NCI-H446 (cell line): ENCODE measurements at regions not wholly inside any gene's neighbourhood (a gene's known extent, or its start where the extent isn't known, plus 50 kb on each side); places are given as distances from the start of the nearest gene placed in this dataset.

Source experiments
- DNase-seq, 2 experiments: peaks; one replicate each; lab custom pipeline; 2025; lab: John Stamatoyannopoulos, UW

DNA sequence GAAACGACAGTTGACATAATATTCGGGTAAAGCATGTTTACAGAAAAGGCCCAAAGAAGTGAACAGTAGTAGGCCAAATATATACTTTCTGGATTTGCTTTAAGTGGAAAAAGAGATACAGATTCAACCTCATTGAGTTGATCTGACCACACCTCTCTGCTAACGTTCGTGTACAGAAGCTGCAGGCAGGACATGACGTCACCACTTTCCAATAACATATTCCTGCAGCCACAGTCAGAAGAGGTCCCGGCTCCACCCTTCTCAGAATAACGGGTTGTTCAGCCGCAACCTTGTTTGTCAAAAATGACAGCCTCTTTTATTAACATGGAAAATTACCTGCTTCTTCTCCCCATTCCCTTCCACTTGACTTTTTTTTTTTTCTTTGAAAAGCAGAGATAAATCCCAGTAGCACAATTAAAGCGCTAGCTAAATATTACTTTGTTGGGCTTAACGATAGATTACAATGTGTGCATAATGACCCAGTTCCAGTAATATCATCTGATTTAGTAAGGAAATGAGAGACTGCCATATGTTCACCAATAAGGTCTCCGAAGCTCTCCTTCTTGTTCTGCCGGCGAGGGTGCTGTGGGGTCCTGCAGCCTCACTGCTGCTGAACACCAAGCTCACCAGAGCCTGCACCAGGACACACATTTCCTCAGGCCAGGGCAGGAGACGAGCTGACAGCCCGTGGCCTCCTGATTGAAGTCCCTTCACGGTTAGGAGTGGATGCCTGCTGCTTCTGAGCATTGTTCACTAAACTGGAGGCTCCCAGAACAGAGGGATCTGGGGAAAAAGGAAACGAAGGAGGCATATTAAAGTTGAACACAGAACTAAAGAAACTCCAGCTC is 451.0 kb upstream of the SALL3 start:
- no peak for DNase-seq

DNA sequence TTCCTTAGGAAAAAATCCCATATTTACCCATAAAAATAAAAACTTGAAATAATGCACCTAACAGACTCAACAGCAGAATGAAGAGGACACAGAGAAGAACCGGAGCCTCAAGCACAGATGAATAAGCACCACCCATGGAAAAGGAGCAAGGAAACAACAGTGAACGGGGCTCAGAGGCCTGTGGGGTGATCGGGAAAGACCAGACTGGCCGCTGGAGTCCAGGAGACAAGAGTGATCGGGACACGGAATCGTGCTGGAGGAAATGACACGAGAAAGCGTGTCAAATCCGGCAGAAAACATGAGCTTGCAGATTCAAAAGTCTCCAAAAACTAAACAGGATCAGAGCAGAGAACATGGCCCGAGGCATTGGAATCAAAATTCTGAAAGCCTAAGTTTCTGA is 448.0 kb upstream of the SALL3 start:
- no peak for DNase-seq

DNA sequence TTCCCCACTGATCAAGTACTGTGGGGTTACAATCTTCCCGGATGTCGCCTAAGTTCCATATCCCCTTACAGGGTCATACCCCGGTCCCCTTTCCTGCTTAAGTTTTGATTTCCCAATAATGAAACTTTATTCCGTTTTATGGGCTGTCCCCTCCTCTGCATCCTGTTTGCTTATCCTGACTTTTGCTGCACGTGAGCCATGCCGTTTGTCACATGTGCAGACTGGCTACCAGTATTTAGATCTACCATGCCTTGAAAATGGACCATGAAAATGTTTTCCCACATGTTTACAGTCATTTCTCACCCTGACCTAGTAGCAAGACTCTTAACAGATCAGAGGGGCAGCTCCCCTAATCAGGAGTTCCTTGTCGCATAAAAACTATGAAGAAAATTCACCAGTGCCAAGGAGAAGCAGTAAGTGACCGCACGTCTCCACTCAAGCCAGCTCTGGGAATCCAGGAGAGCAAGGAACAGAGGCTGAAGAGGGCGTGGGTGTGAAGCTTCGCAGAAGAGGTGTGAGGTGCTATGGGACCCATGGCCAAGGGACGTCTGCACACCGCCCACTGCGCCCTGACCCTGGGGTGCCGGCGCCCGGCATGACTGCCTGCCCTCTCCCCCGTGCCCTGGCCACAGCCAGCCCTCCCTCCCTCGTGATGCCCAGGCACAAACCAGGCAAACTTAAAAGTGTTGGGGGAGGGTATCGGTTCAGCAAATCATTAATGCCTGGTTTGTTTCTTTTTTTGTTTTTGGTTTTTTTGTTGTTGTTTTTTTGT is 440.8 kb upstream of the SALL3 start:
- DNase-seq: no peak

DNA sequence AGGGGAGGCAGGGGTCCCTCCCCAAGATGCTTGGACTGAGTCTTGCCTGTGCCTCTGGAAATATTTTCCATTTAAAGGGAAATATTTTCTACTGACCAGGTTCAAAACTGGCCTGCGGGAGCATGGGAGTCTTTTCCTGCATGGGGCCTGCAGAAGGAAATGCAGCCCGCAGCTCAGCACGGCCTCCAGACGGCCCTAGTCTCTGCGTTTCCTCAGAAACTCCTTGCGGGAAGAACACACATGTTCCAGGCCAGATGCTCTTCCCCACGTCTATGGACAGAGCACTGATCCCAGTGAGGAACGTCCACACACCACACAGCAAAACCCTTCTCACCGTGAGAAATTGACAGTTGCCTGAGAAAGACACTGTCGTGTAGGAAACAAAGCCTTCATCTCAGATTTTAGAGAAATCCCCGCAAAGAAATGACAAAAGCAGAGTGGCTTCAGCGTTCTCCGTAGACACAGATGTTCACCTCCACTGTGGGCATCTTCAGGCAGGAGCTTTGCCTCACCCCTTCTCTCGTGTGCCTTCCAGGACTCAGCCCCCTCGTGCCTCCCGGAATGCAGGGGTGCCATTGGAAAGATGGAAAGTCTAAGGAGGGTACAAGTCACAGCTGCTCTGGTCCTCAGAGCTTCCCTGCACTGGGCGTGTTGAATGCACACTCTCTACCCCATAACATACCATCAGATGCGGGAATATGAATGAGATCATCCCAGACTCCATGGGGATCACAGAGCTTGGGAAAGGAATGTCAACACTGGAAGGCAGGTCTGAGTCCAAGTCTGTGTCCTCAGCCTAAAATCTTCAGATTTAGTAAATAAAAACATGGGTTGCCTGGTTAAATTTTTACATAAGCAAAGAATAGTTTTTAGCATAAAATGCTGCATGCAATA is 438.7 kb upstream of the SALL3 start:
- DNase-seq: no peak

DNA sequence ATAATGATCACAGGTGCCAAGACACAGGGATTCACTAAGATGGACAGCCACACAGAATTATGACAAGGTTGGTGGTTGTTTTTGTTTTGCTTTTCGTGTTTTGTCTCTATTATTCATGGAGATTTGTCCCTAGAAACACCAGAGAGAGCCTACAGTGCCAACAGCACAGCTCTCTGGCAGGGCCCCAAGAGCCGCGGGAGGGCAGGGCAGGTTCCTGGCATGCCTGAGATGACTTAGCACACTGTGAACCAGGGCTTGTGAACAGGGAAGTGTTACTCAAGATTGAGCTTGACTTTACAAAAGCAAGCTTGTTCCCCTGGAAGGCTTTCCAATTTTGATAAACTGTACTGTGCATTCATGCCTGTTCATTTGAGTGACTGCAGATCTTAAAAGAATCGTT is 437.4 kb upstream of the SALL3 start:
- no peak for DNase-seq

DNA sequence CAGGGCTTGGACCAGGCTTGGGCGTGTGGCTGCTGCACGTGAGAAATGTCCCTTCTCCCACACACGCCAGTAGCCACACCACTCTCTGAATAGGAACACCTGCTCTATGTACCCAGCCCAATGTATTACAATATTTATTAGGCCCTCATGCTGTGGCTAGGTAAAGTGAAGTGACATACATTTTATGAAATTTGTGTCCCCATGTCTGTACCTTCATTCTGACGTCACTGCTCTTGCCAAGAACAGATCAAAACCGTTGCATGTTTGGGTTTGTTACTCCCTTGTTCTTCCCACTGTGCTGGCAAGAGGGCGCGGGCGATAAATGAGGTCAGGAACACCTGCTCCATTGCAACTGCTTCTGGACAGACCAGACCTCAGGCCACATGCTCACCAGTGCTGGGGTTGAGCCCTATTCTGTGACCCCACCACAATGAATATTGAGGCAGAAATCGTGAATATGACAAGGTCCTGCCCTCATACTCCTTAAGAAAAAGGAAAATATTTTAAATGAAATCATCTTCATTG is 436.4 kb upstream of the SALL3 start:
- DNase-seq: no peak

DNA sequence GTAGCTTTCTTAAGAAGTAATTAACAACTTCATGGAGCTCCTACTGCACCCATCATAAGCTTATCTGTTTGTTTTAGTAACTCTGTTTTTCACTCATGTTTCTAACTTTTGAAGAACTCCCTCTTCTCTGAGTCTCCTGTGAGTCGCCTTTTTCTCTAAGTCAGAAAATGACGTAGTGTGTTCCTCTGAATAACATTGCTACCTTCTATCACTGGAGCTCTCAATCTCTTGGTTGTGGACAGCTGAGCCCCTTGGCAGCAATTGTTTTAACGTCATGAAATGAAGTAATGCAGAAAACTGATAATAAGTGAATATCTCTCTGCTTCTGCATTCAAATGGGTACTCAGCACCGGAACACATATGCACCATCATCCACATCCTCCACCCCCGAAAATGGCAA is 433.3 kb upstream of the SALL3 start:
- DNase-seq: no peak

DNA sequence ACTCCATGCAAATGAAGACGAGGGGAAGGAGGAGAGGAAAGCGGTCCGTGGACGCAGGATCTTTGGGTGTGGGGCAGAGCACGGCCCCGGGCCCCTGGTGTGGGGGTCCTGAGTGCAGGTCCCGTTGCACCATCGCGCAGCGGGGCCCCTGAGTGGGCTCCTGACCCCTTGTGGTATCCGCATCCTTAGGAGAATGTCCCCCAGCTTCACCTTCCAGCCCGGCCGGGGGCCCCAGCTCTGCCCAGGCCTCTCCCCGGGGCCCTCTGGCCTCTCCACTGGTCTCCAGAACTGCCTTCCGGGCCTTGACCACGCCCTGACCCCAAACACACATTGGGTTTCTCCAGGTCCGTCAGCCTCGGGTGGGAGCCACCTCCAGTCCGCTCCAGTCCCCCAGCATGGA is 431.8 kb upstream of the SALL3 start:
- no peak for DNase-seq

DNA sequence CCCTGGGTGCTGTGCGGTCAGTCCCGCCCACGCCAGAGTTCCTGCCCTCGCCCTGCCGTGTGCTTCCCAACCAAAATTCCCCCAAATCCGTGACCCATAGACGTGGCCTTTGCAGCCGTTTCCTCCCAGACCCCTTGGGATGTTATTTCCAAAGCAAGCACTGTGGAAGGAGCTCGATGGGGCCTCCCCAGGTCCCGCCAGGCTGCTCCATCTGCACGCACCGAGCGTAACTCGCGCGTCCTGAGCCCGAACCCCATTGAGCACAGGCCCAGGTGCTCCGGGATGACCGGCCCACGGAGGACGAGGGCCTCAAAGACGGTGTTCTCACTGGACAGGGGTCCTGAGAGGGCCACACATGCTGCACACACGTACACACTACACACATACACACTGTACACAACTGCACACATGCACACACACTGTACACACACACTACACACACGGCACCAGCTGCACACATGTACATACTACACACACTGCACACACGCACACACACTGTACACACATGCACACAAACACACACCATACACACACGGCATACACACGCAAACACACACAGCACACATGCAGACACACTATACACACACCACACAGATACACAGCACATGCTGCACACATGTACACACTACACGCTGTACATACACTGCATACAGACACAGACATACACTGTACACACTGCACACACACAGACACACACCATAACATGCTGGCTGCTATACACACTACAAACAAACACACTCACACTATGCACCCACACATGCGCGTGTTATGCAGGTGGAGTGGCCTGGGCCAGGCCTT is 431.2 kb upstream of the SALL3 start:
- DNase-seq: no peak

DNA sequence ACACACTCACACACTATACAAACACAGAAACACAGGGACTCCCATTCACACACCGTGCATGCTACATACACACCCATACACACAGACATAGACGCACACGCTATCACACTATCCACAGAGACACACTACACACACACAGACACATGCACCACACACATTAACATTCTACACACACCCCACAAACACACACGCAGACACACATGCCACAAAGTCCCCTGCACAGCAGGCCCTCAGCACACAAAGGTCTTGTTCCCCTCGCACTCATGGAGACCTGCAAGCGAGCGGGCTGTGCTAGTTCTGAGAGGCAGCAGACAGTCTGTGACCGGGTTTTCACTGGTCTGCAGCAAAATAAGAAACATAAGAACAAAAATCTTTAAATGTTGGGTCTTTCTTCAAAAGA is 429.6 kb upstream of the SALL3 start:
- no peak for DNase-seq

DNA sequence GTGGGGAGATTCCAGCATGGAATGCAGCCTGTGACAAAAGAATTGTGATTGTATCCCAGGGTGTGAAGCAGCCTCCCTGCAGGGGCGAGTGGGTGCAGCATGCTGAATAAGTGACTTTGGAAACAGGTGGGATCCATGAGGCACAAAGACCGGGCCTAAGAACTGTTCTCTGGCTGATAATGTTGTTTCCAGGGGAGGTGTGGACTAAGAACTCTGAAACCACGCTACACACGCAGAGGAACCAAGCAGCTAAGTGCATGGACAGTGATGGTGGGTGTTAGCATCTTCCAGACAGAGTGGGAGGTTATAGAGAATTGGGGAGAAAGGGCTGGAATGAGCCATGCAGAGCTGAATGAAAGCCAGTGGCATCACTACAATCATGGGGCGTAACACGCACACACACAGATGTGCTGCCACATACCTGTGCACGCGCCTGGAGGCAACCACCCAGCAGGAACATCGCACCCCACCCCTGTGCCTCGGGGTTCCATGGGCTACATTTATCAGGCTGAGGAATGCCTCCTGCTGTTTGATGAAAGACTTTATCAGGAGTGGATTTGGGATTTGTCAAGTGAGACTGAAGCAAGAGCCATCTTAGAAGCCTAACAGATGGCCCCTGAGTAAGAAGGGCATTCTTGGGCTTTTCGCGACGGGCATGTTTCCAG is 424.5 kb upstream of the SALL3 start:
- no peak for DNase-seq

DNA sequence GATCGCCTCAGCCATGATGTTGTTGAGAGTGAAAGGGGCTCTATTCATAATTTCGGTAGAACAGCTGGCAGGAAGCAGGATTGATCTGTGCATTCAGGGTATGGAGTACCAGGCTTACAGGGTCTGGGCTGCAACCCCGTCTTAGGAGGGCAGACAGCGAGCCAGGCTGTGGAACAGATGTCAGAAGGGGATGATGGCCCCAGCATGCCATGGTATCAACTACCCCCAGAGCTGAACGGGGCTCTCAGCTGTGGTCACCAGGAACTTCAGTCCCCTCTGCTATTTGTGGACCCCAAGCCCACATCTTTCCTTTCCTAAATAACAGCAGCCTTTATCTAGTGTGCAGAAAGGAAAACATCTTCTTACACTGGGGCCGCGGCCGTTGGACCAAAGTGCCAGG is 422.2 kb upstream of the SALL3 start:
- DNase-seq: no peak

DNA sequence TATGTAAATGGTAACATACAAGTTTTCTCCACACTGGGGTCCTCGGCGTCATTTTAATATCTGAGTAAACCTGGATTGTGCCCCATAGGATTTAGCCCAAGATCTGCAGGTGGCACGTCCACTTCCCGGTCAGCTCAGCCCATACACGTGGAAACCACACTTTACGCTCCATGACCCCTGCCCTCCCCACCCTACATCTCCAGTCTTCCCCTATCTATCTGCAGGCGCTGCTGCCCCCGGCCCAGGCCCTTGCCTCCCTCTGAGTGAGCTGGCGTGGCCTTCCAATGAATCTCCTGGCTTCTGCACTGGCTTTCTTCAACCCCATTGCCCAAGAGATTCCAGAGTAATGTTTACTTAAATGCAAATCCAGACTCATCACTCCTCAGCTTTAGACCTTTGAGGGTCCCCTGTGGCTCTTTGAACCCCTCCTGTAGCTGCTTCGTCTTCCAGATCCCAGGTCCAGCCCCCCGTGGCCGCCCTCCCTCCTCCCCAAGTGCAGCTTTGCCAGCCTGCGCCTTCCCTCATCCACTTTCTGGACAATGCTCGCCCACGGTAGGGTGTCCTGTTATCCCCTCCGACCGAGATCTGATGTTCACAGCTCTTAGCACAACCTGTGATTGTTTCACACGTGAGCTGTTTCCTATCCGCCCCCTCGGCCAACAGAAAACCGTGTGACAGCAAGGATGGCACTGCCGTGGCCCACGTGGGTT is 421.4 kb upstream of the SALL3 start:
- no peak for DNase-seq

DNA sequence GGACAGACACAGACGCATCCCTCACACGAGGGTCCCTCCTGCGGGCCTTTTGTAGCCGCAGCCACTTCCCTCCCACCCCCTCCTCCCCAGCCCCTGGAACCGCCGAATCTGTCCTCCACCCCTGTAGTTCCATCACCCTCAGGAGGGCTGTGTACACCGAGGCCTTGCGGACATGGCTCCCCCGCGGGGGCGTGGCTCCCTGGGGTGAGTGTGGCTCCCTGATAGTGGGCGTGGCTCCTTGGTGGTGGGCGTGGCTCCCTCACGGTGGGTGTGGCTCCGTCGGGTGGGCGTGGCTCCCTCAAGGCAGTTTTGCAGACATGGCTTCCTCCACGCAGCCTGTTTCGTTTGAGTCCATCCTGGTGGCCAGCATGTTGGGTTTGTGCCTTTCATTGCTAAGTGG is 420.7 kb upstream of the SALL3 start:
- DNase-seq: no peak

DNA sequence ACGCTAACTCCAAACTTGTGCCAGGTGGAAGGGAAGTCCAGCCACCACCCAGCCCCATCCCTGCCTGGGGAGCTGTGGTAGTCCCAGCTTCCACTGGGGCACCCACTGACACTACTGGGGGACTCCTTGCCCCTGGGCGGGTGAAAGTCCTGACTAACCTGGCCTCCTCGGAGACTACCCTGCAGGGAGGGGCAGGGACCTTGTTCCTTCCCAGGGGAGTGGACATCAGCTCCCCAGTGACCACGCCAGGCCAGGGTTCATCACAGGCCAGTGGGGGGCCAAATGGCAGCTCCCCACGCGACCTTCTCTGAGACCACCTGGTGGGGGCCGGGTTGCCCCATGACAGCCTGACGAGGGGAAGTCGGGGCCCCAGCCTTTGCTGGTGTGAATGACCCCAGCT is 420.0 kb upstream of the SALL3 start:
- DNase-seq: no peak

DNA sequence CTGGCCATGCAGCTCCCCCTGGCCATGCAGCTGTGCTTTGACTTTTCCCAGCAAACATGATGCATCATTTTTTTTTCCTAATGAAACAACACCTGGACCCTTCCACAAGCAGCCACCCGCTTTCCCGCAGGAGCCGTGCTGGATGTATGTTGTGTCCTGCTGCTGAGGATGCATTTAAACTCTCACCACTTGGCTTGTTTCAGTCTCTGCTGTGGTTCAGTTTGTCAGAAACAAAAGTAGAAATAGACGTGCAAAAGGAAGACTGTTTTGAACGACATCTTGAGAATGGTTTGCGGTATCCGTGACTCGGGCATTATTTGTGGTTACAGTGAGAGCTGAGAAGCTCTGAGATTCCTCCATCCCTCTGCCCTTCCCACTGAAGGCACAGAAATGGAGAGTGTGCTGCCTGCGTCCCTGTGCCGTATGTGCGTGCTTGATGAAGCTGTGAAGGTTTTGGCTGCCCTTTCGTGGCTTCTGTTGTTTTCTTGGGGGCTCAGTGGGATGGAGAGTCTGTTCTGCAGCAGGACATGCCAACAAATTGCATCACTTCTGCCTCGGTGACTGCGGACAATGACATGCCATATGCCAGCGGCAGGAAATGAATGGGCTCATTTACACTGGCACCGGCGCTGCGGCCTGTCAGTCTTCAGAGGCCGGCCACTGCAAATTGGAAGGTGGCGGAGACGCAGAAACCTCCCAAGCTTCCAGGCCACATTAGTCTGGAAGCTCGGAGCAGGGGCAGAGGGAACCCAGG is 417.7 kb upstream of the SALL3 start:
- DNase-seq: peak in 1 of 2 experiments; percentile 51

DNA sequence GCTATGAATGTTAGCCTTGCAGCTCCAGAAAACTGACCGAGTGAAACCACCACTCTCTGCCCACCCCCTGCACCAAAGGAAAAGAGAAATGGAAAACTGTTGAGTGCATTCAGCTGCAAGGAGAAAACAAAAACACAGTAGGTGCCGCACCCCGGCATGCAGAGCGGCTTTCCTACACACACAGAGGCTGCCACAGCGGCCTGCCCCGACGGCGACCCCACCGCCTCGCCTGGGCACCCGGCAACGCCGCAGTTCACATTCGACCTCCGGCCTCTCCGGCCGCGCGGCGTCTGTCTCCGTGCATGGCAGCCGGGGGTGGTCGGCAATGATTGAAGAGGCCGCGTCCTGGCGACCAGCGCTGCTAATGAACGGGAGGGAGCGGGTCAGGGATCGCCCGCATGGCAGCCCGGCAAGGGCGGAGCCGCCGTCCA is 417.1 kb upstream of the SALL3 start:
- DNase-seq: no peak

DNA sequence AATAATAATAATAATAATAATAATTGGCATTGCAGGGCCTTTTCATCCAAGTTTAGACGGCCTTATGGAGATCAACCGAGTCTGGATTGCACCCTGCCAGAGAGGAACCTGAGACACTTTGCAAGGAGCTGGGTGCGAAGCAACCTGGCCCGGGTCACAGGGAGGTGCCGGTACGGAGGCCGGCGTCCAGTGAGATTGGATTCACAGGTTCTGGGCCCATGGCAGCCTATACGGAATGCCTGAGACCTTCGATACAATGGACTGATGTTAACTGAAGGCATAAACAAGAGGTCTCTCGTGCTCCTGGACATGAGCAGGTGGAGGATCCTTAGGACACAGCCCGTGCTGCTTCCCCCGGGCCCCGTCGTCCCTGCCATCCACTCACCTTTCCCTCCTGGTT is 416.5 kb upstream of the SALL3 start:
- no peak for DNase-seq

DNA sequence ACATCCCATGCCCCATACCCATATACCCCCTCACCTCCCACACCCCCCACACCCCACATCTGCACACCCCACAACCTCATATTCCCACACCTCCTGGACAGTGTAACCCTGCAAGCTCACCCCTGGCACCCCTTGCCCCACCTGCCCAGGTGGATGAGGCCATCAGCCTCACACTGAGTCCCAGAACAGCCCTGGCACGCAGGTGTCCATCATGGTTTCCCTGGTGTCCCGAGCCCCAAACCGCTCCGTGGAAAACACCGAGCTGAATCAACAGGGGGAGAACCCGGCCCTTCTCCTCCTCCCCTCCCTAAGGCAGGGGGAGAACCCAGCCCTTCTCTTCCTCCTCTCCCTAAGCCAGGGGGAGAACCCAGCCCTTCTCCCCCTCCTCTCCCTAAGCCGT is 415.6 kb upstream of the SALL3 start:
- no peak for DNase-seq
